Panc1 (cell line): ENCODE measurements at regions not wholly inside any gene's neighbourhood (a gene's known extent, or its start where the extent isn't known, plus 50 kb on each side); places are given as distances from the start of the nearest gene placed in this dataset.

ENCODE experiments used
- ATAC-seq: fragments of 200-7000 bp; cut with Tn5 transposase; 2 replicates; pipeline ENCODE4 v1.9.1; 2020; ENCODE audit warnings: mild to moderate bottlenecking, moderate library complexity
- BruUV-seq: library from RNA; stranded (reverse); fragments of 400-500 nt; replicated peaks from 2 replicates; lab custom pipeline; 2021; lab: Mats Ljungman, UMichigan
- CTCF ChIA-PET: fragments of 300-600 bp; sonication (Branson Sonifier 250); formaldehyde crosslinking; loops from one replicate; lab custom pipeline; 2022; ENCODE audit warnings: antibody characterized with exemption; lab: Charles Lee
- POLR2A ChIA-PET: fragments of 300-600 bp; sonication (Branson Sonifier 250); formaldehyde crosslinking; loops from one replicate; lab custom pipeline; 2022; ENCODE audit warnings: antibody characterized with exemption; lab: Charles Lee
- DNase-seq: peaks from one replicate; pipeline ENCODE4 v3.0.0-alpha.2; 2010; ENCODE audit warnings: low read depth, low spot score
- H3K27ac ChIP-seq: 2 replicates; pipeline ENCODE4 v1.5.1; 2011; ENCODE audit warnings: mild to moderate bottlenecking, low read length, inconsistent platforms
- H3K27me3 ChIP-seq: fragments of 200-500 bp; sonication (Bioruptor generic); 2 replicates; pipeline ENCODE4 v1.6.0; 2014; ENCODE audit warnings: low read length, inconsistent platforms; ENCODE audit not compliant: control insufficient read depth, insufficient read depth
- H3K36me3 ChIP-seq: fragments of 200-500 bp; sonication (Bioruptor generic); 2 replicates; pipeline ENCODE4 v1.5.1; 2014; ENCODE audit warnings: inconsistent platforms, mild to moderate bottlenecking, low read length, moderate library complexity; ENCODE audit not compliant: control insufficient read depth, insufficient read depth
- H3K4me1 ChIP-seq: 2 replicates; pipeline ENCODE4 v1.5.1; 2011; ENCODE audit warnings: inconsistent platforms, mild to moderate bottlenecking, low read length, moderate library complexity; ENCODE audit not compliant: control insufficient read depth, insufficient read depth
- H3K4me3 ChIP-seq, 2 experiments: 2 replicates each; pipeline ENCODE4 v1.5.1; 2011 to 2012; ENCODE audit warnings: low read depth in 2 of 2, low read length in 2 of 2, mild to moderate bottlenecking in 2 of 2, inconsistent platforms in 1 of 2, moderate library complexity in 1 of 2
- H3K9me3 ChIP-seq: fragments of 200-500 bp; sonication (Bioruptor generic); 2 replicates; pipeline ENCODE4 v1.5.1; 2014; ENCODE audit warnings: low read depth, mild to moderate bottlenecking, inconsistent platforms, low read length, moderate library complexity; ENCODE audit not compliant: control insufficient read depth, insufficient read depth
- CTCF ChIP-seq: fragments of 450-650 bp; IDR thresholded peaks from 2 replicates; pipeline ENCODE4 v1.5.1; 2017; ENCODE audit warnings: mild to moderate bottlenecking
- POLR2AphosphoS5 ChIP-seq: IDR thresholded peaks from 2 replicates; pipeline ENCODE4 v1.6.1; 2012; ENCODE audit warnings: mild to moderate bottlenecking, low read depth, low read length, moderate library complexity
- SIN3A ChIP-seq: IDR thresholded peaks from 2 replicates; pipeline ENCODE4 v1.6.1; 2012; ENCODE audit warnings: low read depth, mild to moderate bottlenecking, low read length, moderate library complexity, borderline replicate concordance; ENCODE audit not compliant: insufficient read depth
- TCF7L2 ChIP-seq: IDR thresholded peaks from 2 replicates; pipeline ENCODE4 v1.6.1; 2011; ENCODE audit warnings: mild to moderate bottlenecking, low read depth, low read length, inconsistent platforms
- in situ Hi-C: cut with HindIII; loops from 2 replicates; pipeline ENCODE4 v1.10.0; 2016; ENCODE audit warnings: low sequenced_read_pairs, low pct_unique_long_range_greater_than_20kb
- intact Hi-C: fragments of 100-400 bp; cut with micrococcal nuclease; formaldehyde crosslinking; loops from one replicate; pipeline ENCODE4 v1.10.0; 2022; ENCODE audit not compliant: unreplicated experiment
- TF ChIP-seq, protein P1 (sequence below), 2 experiments: IDR thresholded peaks; 2 replicates each; pipeline ENCODE4 v1.6.1; 2011 to 2012; ENCODE audit warnings: low read depth in 2 of 2, control low read depth in 1 of 2, low read length in 1 of 2, mild to moderate bottlenecking in 1 of 2, moderate library complexity in 1 of 2; ENCODE audit not compliant: insufficient read depth in 1 of 2

DNA sequence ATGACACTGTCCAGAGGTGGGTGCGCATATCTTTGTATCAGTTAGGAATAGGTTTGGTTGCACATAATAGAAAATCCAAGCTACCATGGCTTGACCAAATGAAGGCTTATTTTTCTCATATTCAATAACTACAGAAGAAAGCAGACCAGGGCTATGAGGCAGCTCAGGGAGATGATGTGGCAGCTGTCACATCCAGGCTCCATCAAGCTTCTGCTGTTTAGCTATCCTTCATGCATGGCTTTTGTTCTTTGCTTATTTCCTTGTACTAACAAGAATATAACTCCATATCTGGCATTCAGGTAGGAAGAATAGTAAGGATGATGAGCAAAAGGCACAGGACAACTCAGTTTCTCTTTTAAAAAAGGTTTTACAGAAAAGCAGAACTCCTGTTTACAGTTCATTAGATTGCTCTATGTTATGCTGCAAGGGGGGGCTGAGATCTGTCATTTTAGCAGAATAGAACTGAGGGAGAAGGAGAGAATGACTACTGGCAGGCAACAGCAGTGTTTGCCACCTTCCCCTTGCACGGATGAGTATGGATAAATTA is 336.1 kb downstream of the MLLT3 start:
- no peak overlapping the region for H3K4me3 ChIP-seq
- POLR2A ChIA-PET, result no interaction called here
- H3K9me3 ChIP-seq, result no peaks in the 10 kb centered on the region
- intact Hi-C loops (no loop called here), in situ Hi-C loops (no loop called here)
- no peak overlapping the region for H3K27ac ChIP-seq
- TF ChIP-seq SIN3A (no peak), CTCF (no peak), POLR2AphosphoS5 (no peak), TCF7L2 (no peak)
- TF ChIP-seq, protein P1, sequence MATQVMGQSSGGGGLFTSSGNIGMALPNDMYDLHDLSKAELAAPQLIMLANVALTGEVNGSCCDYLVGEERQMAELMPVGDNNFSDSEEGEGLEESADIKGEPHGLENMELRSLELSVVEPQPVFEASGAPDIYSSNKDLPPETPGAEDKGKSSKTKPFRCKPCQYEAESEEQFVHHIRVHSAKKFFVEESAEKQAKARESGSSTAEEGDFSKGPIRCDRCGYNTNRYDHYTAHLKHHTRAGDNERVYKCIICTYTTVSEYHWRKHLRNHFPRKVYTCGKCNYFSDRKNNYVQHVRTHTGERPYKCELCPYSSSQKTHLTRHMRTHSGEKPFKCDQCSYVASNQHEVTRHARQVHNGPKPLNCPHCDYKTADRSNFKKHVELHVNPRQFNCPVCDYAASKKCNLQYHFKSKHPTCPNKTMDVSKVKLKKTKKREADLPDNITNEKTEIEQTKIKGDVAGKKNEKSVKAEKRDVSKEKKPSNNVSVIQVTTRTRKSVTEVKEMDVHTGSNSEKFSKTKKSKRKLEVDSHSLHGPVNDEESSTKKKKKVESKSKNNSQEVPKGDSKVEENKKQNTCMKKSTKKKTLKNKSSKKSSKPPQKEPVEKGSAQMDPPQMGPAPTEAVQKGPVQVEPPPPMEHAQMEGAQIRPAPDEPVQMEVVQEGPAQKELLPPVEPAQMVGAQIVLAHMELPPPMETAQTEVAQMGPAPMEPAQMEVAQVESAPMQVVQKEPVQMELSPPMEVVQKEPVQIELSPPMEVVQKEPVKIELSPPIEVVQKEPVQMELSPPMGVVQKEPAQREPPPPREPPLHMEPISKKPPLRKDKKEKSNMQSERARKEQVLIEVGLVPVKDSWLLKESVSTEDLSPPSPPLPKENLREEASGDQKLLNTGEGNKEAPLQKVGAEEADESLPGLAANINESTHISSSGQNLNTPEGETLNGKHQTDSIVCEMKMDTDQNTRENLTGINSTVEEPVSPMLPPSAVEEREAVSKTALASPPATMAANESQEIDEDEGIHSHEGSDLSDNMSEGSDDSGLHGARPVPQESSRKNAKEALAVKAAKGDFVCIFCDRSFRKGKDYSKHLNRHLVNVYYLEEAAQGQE (IDR thresholded peaks at IDR 0.05; ENCODE audit: insufficient read depth in 1 of 2, low read depth in 2 of 2, low read length in 1 of 2), result no peak
- no TSS peak for BruUV-seq
- H3K4me1 ChIP-seq, result no peaks in the 10 kb centered on the region
- DNase-seq, result no peak
- no peaks in the 10 kb centered on the region for H3K36me3 ChIP-seq
- CTCF ChIA-PET, result no interaction called here
- ATAC-seq, result no peak
- no peaks in the 10 kb centered on the region for H3K27me3 ChIP-seq

DNA sequence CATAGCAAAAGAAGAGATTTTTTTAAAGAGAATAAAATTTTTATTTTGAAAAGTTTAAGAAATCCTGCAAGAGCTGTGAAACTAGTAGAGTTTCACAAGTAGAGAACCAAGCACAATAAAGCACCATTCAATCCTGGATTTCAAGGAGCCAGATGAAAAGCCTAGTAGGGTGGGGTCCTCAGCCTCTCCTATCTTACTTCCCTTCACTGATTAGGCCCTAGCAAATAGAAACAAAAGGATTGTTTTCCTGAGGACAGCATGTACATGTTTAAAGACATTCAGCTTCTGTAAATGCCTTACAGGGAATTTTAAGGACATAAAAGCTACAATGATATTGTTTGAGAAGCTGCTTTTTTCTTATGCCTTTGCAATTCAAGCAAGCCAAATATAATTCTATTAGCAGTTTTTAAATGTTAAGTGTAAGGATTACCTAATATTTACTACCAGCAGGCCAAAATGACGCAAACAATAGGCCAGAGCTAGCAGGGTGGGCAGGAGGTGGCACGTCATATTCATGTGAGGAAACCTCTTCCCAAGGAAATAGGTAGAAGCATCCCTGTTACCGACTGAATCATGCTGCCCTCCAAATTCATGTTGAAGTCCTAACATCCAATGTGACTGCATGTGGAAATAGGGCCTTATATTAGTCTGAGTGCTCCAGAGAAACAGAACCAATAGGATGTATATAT is 337.6 kb downstream of the MLLT3 start:
- Histone ChIP-seq H3K4me1 (no peaks in the 10 kb centered on the region), H3K36me3 (no peaks in the 10 kb centered on the region), H3K27me3 (no peaks in the 10 kb centered on the region), H3K27ac (no peak overlapping the region), H3K4me3 (no peak overlapping the region), H3K9me3 (no peaks in the 10 kb centered on the region)
- intact Hi-C loops (no loop called here), in situ Hi-C loops (no loop called here)
- BruUV-seq, result no TSS peak
- POLR2A ChIA-PET, result no interaction called here
- TF ChIP-seq CTCF, result no peak
- no peak for TF ChIP-seq SIN3A
- no peak for TF ChIP-seq TCF7L2
- TF ChIP-seq, protein P1 (IDR thresholded peaks at IDR 0.05; ENCODE audit: insufficient read depth in 1 of 2, low read depth in 2 of 2, low read length in 1 of 2), result no peak
- no peak for TF ChIP-seq POLR2AphosphoS5
- DNase-seq (no peak), ATAC-seq (no peak)
- CTCF ChIA-PET, result no interaction called here
